HG03060 (cell line): ENCODE measurements at regions not wholly inside any gene's neighbourhood (a gene's known extent, or its start where the extent isn't known, plus 50 kb on each side); places are given as distances from the start of the nearest gene placed in this dataset.

ENCODE experiments used
- ATAC-seq: cut with Tn5 transposase; IDR thresholded peaks from one replicate; pipeline ENCODE4 v1.9.1; 2021; ENCODE audit warnings: low read depth, moderate number of reproducible peaks; ENCODE audit not compliant: unreplicated experiment

GRCh38 chr11:92317222-92317621 lies 92.6 kb downstream of the FAT3 start:
- ATAC-seq = no peak

- ATAC-seq = no peak
Measured at GRCh38 chr11:92317721-92318120, 93.1 kb downstream of the FAT3 start.

GRCh38 chr11:92322225-92322624 lies 97.6 kb downstream of the FAT3 start:
- no peak for ATAC-seq

- no peak for ATAC-seq
Measured at GRCh38 chr11:92324890-92325289, 100.3 kb downstream of the FAT3 start.

- ATAC-seq = no peak
Measured at GRCh38 chr11:92325416-92325815, 100.8 kb downstream of the FAT3 start.

- no peak for ATAC-seq
Measured at GRCh38 chr11:92329137-92329536, 104.5 kb downstream of the FAT3 start.

GRCh38 chr11:92329646-92330045 lies 105.0 kb downstream of the FAT3 start:
- no peak for ATAC-seq

- ATAC-seq = no peak
Measured at GRCh38 chr11:92330114-92330513, 105.5 kb downstream of the FAT3 start.

GRCh38 chr11:92332986-92333385 lies 108.4 kb downstream of the FAT3 start:
- no peak for ATAC-seq

- ATAC-seq = no peak
Measured at GRCh38 chr11:92340839-92341238, 116.2 kb downstream of the FAT3 start.

GRCh38 chr11:92342034-92342720 lies 117.6 kb downstream of the FAT3 start:
- ATAC-seq = no peak

- no peak for ATAC-seq
Measured at GRCh38 chr11:92342886-92343285, 118.3 kb downstream of the FAT3 start.

- ATAC-seq = no peak
Measured at GRCh38 chr11:92346220-92346619, 121.6 kb downstream of the FAT3 start.

GRCh38 chr11:92347454-92347853 lies 122.8 kb downstream of the FAT3 start:
- no peak for ATAC-seq

- no peak for ATAC-seq
Measured at GRCh38 chr11:92349486-92350156, 125.0 kb downstream of the FAT3 start.

GRCh38 chr11:92357344-92357743 lies 132.7 kb downstream of the FAT3 start:
- ATAC-seq = no peak

- no peak for ATAC-seq
Measured at GRCh38 chr11:92357841-92358240, 133.2 kb downstream of the FAT3 start.

GRCh38 chr11:92361551-92361950 lies 136.9 kb downstream of the FAT3 start:
- ATAC-seq = no peak

- no peak for ATAC-seq
Measured at GRCh38 chr11:92362989-92363388, 138.4 kb downstream of the FAT3 start.

GRCh38 chr11:92364177-92364576 lies 139.6 kb downstream of the FAT3 start:
- no peak for ATAC-seq

GRCh38 chr11:92376146-92376599 lies 151.6 kb downstream of the FAT3 start:
- no peak for ATAC-seq

GRCh38 chr11:92376680-92377079 lies 152.1 kb downstream of the FAT3 start:
- ATAC-seq = no peak
